ENCODE measurements at regions not wholly inside any gene's neighbourhood (a gene's known extent, or its start where the extent isn't known, plus 50 kb on each side); places are given as distances from the start of the nearest gene placed in this dataset.
A peak's percentile ranks its signal among the peaks of the same experiment; 100 is the strongest.

- Histone ChIP-seq H3K79me2 (ENCODE audit: control insufficient read depth, insufficient read depth, low read length) (no peaks in the 10 kb centered on the region), H3K27me3 (ENCODE audit: control insufficient read depth, insufficient read depth, low read length) (no peaks in the 10 kb centered on the region), H2AFZ (ENCODE audit: low read length) (no peak overlapping the region), H3K9ac (ENCODE audit: insufficient read depth, low read length) (no peak overlapping the region), H3K27ac (ENCODE audit: insufficient read depth, low read length) (no peak overlapping the region), H3K4me3 (replicated peaks in 1 of 4; ENCODE audit: control extremely low read depth in 1 of 4, insufficient read depth in 1 of 4, low read depth in 3 of 4, low read length in 4 of 4) (no peak overlapping the region), H3K36me3 (ENCODE audit: control insufficient read depth, insufficient read depth, low read length) (no peaks in the 10 kb centered on the region), H3K9me3 (ENCODE audit: control insufficient read depth, insufficient read depth, low read depth, low read length) (no peaks in the 10 kb centered on the region), H3K4me1 (ENCODE audit: control insufficient read depth, extremely low read depth, insufficient read depth, low read length) (no peaks in the 10 kb centered on the region), H3K4me2 (ENCODE audit: extremely low read depth, insufficient read depth, low read length) (no peak overlapping the region), H4K20me1 (ENCODE audit: control insufficient read depth, extremely low read depth, insufficient read depth, low read length) (no peaks in the 10 kb centered on the region)
- no peak for DNase-seq (ENCODE audit: low read depth in 2 of 2)
- TF ChIP-seq CTCF (conservative IDR thresholded peaks at IDR 0.05 in 1 of 2, IDR thresholded peaks at IDR 0.05 in 1 of 2; ENCODE audit: low read depth in 1 of 2, low read length in 2 of 2) = no peak
- TF ChIP-seq EZH2 (IDR thresholded peaks at IDR 0.05; ENCODE audit: low read length, missing control alignments) = no peak
Measured at GRCh38 chr11:95675585-95675984, 114.0 kb downstream of the FAM76B start.

GRCh38 chr11:95674657-95675358, 114.8 kb downstream of the FAM76B start:
- Histone ChIP-seq H3K4me2 (ENCODE audit: extremely low read depth, insufficient read depth, low read length) (no peak overlapping the region), H4K20me1 (ENCODE audit: control insufficient read depth, extremely low read depth, insufficient read depth, low read length) (no peaks in the 10 kb centered on the region), H3K4me1 (ENCODE audit: control insufficient read depth, extremely low read depth, insufficient read depth, low read length) (no peaks in the 10 kb centered on the region), H3K4me3 (replicated peaks in 1 of 4; ENCODE audit: control extremely low read depth in 1 of 4, insufficient read depth in 1 of 4, low read depth in 3 of 4, low read length in 4 of 4) (no peak overlapping the region), H2AFZ (ENCODE audit: low read length) (no peak overlapping the region), H3K36me3 (ENCODE audit: control insufficient read depth, insufficient read depth, low read length) (no peaks in the 10 kb centered on the region), H3K27ac (ENCODE audit: insufficient read depth, low read length) (no peak overlapping the region), H3K9ac (ENCODE audit: insufficient read depth, low read length) (no peak overlapping the region), H3K27me3 (ENCODE audit: control insufficient read depth, insufficient read depth, low read length) (no peaks in the 10 kb centered on the region), H3K9me3 (ENCODE audit: control insufficient read depth, insufficient read depth, low read depth, low read length) (no peaks in the 10 kb centered on the region), H3K79me2 (ENCODE audit: control insufficient read depth, insufficient read depth, low read length) (no peaks in the 10 kb centered on the region)
- no peak for DNase-seq (ENCODE audit: low read depth in 2 of 2)
- no peak for TF ChIP-seq EZH2 (IDR thresholded peaks at IDR 0.05; ENCODE audit: low read length, missing control alignments)
- no peak for TF ChIP-seq CTCF (conservative IDR thresholded peaks at IDR 0.05 in 1 of 2, IDR thresholded peaks at IDR 0.05 in 1 of 2; ENCODE audit: low read depth in 1 of 2, low read length in 2 of 2)

GRCh38 chr11:95671768-95672167, 117.8 kb downstream of the FAM76B start:
- Histone ChIP-seq H3K4me2 (ENCODE audit: extremely low read depth, insufficient read depth, low read length) (no peak overlapping the region), H3K27ac (ENCODE audit: insufficient read depth, low read length) (no peak overlapping the region), H3K9me3 (ENCODE audit: control insufficient read depth, insufficient read depth, low read depth, low read length) (no peaks in the 10 kb centered on the region)

More at GRCh38 chr11:95671768-95672167, 117.8 kb downstream of the FAM76B start:
- peak; percentile 69 to 90 for DNase-seq (ENCODE audit: low read depth in 2 of 2)
- H3K27me3 ChIP-seq (ENCODE audit: control insufficient read depth, insufficient read depth, low read length) = no peaks in the 10 kb centered on the region
- H3K4me3 ChIP-seq (replicated peaks in 1 of 4; ENCODE audit: control extremely low read depth in 1 of 4, insufficient read depth in 1 of 4, low read depth in 3 of 4, low read length in 4 of 4) = no peak overlapping the region
- TF ChIP-seq EZH2 (IDR thresholded peaks at IDR 0.05; ENCODE audit: low read length, missing control alignments) = no peak
- no peak for TF ChIP-seq CTCF (conservative IDR thresholded peaks at IDR 0.05 in 1 of 2, IDR thresholded peaks at IDR 0.05 in 1 of 2; ENCODE audit: low read depth in 1 of 2, low read length in 2 of 2)
- no peaks in the 10 kb centered on the region for H3K4me1 ChIP-seq (ENCODE audit: control insufficient read depth, extremely low read depth, insufficient read depth, low read length)
- H3K36me3 ChIP-seq (ENCODE audit: control insufficient read depth, insufficient read depth, low read length) = no peaks in the 10 kb centered on the region
- H3K9ac ChIP-seq (ENCODE audit: insufficient read depth, low read length) = no peak overlapping the region
- no peak overlapping the region for H2AFZ ChIP-seq (ENCODE audit: low read length)
- no peaks in the 10 kb centered on the region for H4K20me1 ChIP-seq (ENCODE audit: control insufficient read depth, extremely low read depth, insufficient read depth, low read length)
- H3K79me2 ChIP-seq (ENCODE audit: control insufficient read depth, insufficient read depth, low read length) = no peaks in the 10 kb centered on the region
